SK-N-SH treated with all-trans-retinoic acid at 6 μM for 48 hours (cell line): ENCODE measurements at regions not wholly inside any gene's neighbourhood (a gene's known extent, or its start where the extent isn't known, plus 50 kb on each side); places are given as distances from the start of the nearest gene placed in this dataset.

Experiments used
- ZC3H10 ChIP-seq: fragments of 250-450 bp; sonication (Bioruptor Pico); IDR thresholded peaks from 2 replicates; pipeline ENCODE4 v1.5.1; 2021; ENCODE audit warnings: mild to moderate bottlenecking, moderate library complexity
- ZFP3 ChIP-seq: fragments of 250-450 bp; sonication (Bioruptor Pico); IDR thresholded peaks from 2 replicates; pipeline ENCODE4 v1.5.0; 2020; ENCODE audit warnings: mild to moderate bottlenecking, moderate library complexity
- TF ChIP-seq, protein P1 (sequence below): fragments of 250-450 bp; sonication (Bioruptor Pico); IDR thresholded peaks from 2 replicates; pipeline ENCODE4 v1.8.0; 2020; ENCODE audit warnings: mild to moderate bottlenecking, moderate library complexity, borderline replicate concordance

GRCh38 chr6:54058236-54058635 lies 53.0 kb upstream of the MLIP start:
- TF ChIP-seq ZFP3 (CRISPR knock-in tag) (no peak), ZC3H10 (CRISPR knock-in tag) (no peak)
- TF ChIP-seq, protein P1, sequence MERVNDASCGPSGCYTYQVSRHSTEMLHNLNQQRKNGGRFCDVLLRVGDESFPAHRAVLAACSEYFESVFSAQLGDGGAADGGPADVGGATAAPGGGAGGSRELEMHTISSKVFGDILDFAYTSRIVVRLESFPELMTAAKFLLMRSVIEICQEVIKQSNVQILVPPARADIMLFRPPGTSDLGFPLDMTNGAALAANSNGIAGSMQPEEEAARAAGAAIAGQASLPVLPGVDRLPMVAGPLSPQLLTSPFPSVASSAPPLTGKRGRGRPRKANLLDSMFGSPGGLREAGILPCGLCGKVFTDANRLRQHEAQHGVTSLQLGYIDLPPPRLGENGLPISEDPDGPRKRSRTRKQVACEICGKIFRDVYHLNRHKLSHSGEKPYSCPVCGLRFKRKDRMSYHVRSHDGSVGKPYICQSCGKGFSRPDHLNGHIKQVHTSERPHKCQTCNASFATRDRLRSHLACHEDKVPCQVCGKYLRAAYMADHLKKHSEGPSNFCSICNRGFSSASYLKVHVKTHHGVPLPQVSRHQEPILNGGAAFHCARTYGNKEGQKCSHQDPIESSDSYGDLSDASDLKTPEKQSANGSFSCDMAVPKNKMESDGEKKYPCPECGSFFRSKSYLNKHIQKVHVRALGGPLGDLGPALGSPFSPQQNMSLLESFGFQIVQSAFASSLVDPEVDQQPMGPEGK (CRISPR knock-in tag), result no peak
